ENCODE measurements at regions not wholly inside any gene's neighbourhood (a gene's known extent, or its start where the extent isn't known, plus 50 kb on each side); places are given as distances from the start of the nearest gene placed in this dataset.

GRCh38 chr7:106604303-106604924 lies 56.5 kb downstream of the CCDC71L start:
- TF ChIP-seq CTCF (IDR thresholded peaks at IDR 0.05; ENCODE audit: low read length) (no peak), EZH2 (IDR thresholded peaks at IDR 0.05; ENCODE audit: borderline replicate concordance, low read length) (no peak)
